ENCODE measurements at regions not wholly inside any gene's neighbourhood (a gene's known extent, or its start where the extent isn't known, plus 50 kb on each side); places are given as distances from the start of the nearest gene placed in this dataset.

DNA sequence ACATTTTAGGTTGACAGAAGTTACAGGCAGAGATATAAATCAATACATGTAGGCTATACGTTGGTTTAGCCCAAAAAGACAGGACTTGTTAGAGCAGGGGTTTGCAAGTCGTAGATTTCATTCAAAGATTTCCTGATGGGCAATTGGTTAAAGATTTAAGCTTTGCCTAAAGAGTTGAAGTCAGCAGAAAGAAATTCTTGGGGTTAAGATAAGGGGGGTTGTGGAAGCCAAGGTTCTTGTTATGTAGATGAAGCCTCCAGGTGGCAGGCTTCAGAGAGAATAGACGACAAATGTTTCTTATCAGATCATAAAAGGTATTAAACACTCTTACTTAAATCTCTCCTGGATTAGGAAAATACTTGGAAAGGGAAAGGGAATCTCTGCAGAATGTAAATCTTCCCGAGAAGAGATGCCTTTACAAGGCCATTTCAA, 510.8 kb downstream of the TMTC2 start (continued):
- TF ChIP-seq, protein P1, sequence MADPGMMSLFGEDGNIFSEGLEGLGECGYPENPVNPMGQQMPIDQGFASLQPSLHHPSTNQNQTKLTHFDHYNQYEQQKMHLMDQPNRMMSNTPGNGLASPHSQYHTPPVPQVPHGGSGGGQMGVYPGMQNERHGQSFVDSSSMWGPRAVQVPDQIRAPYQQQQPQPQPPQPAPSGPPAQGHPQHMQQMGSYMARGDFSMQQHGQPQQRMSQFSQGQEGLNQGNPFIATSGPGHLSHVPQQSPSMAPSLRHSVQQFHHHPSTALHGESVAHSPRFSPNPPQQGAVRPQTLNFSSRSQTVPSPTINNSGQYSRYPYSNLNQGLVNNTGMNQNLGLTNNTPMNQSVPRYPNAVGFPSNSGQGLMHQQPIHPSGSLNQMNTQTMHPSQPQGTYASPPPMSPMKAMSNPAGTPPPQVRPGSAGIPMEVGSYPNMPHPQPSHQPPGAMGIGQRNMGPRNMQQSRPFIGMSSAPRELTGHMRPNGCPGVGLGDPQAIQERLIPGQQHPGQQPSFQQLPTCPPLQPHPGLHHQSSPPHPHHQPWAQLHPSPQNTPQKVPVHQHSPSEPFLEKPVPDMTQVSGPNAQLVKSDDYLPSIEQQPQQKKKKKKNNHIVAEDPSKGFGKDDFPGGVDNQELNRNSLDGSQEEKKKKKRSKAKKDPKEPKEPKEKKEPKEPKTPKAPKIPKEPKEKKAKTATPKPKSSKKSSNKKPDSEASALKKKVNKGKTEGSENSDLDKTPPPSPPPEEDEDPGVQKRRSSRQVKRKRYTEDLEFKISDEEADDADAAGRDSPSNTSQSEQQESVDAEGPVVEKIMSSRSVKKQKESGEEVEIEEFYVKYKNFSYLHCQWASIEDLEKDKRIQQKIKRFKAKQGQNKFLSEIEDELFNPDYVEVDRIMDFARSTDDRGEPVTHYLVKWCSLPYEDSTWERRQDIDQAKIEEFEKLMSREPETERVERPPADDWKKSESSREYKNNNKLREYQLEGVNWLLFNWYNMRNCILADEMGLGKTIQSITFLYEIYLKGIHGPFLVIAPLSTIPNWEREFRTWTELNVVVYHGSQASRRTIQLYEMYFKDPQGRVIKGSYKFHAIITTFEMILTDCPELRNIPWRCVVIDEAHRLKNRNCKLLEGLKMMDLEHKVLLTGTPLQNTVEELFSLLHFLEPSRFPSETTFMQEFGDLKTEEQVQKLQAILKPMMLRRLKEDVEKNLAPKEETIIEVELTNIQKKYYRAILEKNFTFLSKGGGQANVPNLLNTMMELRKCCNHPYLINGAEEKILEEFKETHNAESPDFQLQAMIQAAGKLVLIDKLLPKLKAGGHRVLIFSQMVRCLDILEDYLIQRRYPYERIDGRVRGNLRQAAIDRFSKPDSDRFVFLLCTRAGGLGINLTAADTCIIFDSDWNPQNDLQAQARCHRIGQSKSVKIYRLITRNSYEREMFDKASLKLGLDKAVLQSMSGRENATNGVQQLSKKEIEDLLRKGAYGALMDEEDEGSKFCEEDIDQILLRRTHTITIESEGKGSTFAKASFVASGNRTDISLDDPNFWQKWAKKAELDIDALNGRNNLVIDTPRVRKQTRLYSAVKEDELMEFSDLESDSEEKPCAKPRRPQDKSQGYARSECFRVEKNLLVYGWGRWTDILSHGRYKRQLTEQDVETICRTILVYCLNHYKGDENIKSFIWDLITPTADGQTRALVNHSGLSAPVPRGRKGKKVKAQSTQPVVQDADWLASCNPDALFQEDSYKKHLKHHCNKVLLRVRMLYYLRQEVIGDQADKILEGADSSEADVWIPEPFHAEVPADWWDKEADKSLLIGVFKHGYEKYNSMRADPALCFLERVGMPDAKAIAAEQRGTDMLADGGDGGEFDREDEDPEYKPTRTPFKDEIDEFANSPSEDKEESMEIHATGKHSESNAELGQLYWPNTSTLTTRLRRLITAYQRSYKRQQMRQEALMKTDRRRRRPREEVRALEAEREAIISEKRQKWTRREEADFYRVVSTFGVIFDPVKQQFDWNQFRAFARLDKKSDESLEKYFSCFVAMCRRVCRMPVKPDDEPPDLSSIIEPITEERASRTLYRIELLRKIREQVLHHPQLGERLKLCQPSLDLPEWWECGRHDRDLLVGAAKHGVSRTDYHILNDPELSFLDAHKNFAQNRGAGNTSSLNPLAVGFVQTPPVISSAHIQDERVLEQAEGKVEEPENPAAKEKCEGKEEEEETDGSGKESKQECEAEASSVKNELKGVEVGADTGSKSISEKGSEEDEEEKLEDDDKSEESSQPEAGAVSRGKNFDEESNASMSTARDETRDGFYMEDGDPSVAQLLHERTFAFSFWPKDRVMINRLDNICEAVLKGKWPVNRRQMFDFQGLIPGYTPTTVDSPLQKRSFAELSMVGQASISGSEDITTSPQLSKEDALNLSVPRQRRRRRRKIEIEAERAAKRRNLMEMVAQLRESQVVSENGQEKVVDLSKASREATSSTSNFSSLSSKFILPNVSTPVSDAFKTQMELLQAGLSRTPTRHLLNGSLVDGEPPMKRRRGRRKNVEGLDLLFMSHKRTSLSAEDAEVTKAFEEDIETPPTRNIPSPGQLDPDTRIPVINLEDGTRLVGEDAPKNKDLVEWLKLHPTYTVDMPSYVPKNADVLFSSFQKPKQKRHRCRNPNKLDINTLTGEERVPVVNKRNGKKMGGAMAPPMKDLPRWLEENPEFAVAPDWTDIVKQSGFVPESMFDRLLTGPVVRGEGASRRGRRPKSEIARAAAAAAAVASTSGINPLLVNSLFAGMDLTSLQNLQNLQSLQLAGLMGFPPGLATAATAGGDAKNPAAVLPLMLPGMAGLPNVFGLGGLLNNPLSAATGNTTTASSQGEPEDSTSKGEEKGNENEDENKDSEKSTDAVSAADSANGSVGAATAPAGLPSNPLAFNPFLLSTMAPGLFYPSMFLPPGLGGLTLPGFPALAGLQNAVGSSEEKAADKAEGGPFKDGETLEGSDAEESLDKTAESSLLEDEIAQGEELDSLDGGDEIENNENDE (IDR thresholded peaks at IDR 0.05; ENCODE audit: insufficient replicate concordance, low read length), result peak; percentile 91
- no peak for TF ChIP-seq FOSL1 (IDR thresholded peaks at IDR 0.05; ENCODE audit: insufficient read depth, low read depth, low read length)
- TF ChIP-seq JUND (IDR thresholded peaks at IDR 0.05; ENCODE audit: low read length), result no peak
- TF ChIP-seq YY1 (IDR thresholded peaks at IDR 0.05; ENCODE audit: low read depth, low read length), result no peak
- TF ChIP-seq TAF7 (optimal IDR thresholded peaks at IDR 0.05; ENCODE audit: borderline replicate concordance, low read depth, low read length), result no peak
- no peak for TF ChIP-seq KDM4A (IDR thresholded peaks at IDR 0.05; ENCODE audit: low read depth, low read length, severe bottlenecking)
- TF ChIP-seq CBX5 (IDR thresholded peaks at IDR 0.05; ENCODE audit: low read depth, low read length), result no peak
- no peak for TF ChIP-seq CEBPB (IDR thresholded peaks at IDR 0.05; ENCODE audit: low read depth, low read length)
- no peak for TF ChIP-seq KDM1A (IDR thresholded peaks at IDR 0.05; ENCODE audit: borderline replicate concordance, low read length)
- no peak for TF ChIP-seq POU5F1 (IDR thresholded peaks at IDR 0.05; ENCODE audit: low read depth, low read length)
- no peak for TF ChIP-seq HDAC2 (IDR thresholded peaks at IDR 0.05; ENCODE audit: borderline replicate concordance in 1 of 2, low read depth in 2 of 2, low read length in 2 of 2)

Measured in H1 (cell line).